ENCODE measurements at regions not wholly inside any gene's neighbourhood (a gene's known extent, or its start where the extent isn't known, plus 50 kb on each side); places are given as distances from the start of the nearest gene placed in this dataset.
"Not testable (repeated sequence)": the region's sequence is repeated elsewhere in the genome, so short reads cannot be mapped to it uniquely, and the experiment has no call there.

DNA sequence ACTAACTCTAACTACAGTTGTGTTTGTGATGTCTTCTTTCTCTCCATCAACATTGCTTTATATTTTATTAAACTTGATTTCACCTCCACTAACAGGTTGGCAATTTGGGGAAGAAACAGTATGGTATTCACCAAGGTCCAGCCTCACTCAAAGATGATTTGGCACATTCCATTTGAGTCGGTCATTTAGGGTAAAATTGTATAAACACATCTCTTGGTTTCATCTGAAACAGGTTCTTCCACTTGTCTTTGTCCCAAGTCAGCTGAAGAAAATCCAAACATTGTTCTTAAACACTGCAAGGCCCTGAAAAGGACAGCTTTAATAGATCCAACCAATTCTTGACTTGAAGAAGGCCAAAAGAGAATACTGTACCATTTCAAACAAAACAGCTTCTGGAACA, 104.9 kb upstream of the NT5E start:
- ATAC-seq (ENCODE audit: insufficient read depth, low FRiP score), result no peak
- Histone ChIP-seq H3K9me3 (ENCODE audit: control insufficient read depth in 4 of 4, insufficient read depth in 3 of 4, low read length in 3 of 4) (no peaks in the 10 kb centered on the region), H3K27ac (ENCODE audit: low read depth in 1 of 2, low read length in 1 of 2) (no peak overlapping the region), H3K4me3 (no peak overlapping the region), H3K9ac (ENCODE audit: insufficient read depth in 1 of 2, low read length in 2 of 2) (no peak overlapping the region), H3K27me3 (ENCODE audit: control insufficient read depth in 3 of 3, insufficient read depth in 3 of 3, low read length in 2 of 3) (no peaks in the 10 kb centered on the region), H3K4me1 (ENCODE audit: control insufficient read depth in 5 of 5, insufficient read depth in 5 of 5, low read length in 5 of 5) (no peaks in the 10 kb centered on the region), H3K36me3 (ENCODE audit: control insufficient read depth in 4 of 4, insufficient read depth in 4 of 4, low read length in 4 of 4) (no peaks in the 10 kb centered on the region)
- peak in 2 of 3 donors; percentile 11 to 42 for DNase-seq
- TF ChIP-seq, protein P1, sequence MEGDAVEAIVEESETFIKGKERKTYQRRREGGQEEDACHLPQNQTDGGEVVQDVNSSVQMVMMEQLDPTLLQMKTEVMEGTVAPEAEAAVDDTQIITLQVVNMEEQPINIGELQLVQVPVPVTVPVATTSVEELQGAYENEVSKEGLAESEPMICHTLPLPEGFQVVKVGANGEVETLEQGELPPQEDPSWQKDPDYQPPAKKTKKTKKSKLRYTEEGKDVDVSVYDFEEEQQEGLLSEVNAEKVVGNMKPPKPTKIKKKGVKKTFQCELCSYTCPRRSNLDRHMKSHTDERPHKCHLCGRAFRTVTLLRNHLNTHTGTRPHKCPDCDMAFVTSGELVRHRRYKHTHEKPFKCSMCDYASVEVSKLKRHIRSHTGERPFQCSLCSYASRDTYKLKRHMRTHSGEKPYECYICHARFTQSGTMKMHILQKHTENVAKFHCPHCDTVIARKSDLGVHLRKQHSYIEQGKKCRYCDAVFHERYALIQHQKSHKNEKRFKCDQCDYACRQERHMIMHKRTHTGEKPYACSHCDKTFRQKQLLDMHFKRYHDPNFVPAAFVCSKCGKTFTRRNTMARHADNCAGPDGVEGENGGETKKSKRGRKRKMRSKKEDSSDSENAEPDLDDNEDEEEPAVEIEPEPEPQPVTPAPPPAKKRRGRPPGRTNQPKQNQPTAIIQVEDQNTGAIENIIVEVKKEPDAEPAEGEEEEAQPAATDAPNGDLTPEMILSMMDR (IDR thresholded peaks at IDR 0.05; ENCODE audit: control extremely low read depth, extremely low read depth), result no peak
- WGBS, 2 donors, result 51 to 62% methylated on average over 1 of the region's 1 CpG

DNA sequence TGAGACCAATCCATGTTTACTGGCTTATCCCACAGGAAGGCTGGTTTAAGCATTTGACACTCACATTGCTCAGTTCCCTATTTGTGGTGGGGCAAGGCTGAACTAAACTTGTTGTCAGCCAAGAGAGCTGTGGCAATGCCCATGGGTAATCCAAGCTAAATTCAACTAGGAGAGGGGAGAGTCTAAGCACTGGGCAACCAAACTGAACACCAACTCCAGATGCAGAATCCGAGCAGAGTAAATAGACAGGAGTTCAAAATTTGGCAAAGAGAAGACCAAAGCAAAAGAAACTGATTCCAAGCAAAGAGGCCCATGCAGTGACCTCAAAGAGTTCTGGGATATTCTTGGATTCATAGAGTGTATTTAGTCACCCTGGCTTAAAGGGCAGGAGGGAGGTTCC, 106.5 kb upstream of the NT5E start:
- DNase-seq (no peak), ATAC-seq (ENCODE audit: insufficient read depth, low FRiP score) (no peak)
- Histone ChIP-seq H3K9me3 (ENCODE audit: control insufficient read depth in 4 of 4, insufficient read depth in 3 of 4, low read length in 3 of 4) (no peaks in the 10 kb centered on the region), H3K9ac (ENCODE audit: insufficient read depth in 1 of 2, low read length in 2 of 2) (no peak overlapping the region), H3K27ac (ENCODE audit: low read depth in 1 of 2, low read length in 1 of 2) (no peak overlapping the region), H3K4me1 (ENCODE audit: control insufficient read depth in 5 of 5, insufficient read depth in 5 of 5, low read length in 5 of 5) (no peaks in the 10 kb centered on the region), H3K27me3 (ENCODE audit: control insufficient read depth in 3 of 3, insufficient read depth in 3 of 3, low read length in 2 of 3) (no peaks in the 10 kb centered on the region), H3K36me3 (ENCODE audit: control insufficient read depth in 4 of 4, insufficient read depth in 4 of 4, low read length in 4 of 4) (no peaks in the 10 kb centered on the region), H3K4me3 (no peak overlapping the region)
- TF ChIP-seq, protein P1 (IDR thresholded peaks at IDR 0.05; ENCODE audit: control extremely low read depth, extremely low read depth), result no peak
- WGBS, 2 donors, result 74 to 83% methylated on average over 1 of the region's 1 CpG

DNA sequence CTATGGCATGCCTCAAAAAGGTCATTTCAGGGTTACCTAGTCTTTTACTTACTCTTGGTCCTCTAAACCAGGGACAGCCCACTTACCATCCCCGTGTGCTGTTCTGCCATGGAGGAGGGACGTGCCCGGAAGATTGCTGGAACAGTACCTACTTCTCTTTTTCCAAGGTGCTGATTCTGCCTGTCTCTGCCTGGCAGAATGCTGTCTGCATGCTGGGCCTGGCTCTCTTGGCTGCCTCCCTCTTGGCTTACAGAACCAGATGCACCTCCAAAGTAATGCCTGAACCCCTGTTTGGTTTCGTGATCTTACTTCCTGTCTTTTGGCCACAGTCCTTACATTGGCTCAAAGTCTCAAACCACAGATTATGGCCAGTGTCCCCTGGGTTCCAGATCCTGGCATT, 120.7 kb upstream of the NT5E start:
- H3K27me3 ChIP-seq (ENCODE audit: control insufficient read depth in 3 of 3, insufficient read depth in 3 of 3, low read length in 2 of 3), result no peaks in the 10 kb centered on the region
- no peaks in the 10 kb centered on the region for H3K9me3 ChIP-seq (ENCODE audit: control insufficient read depth in 4 of 4, insufficient read depth in 3 of 4, low read length in 3 of 4)
- DNase-seq (no peak), ATAC-seq (ENCODE audit: insufficient read depth, low FRiP score) (no peak)
- WGBS, 2 donors, result 80 to 81% methylated on average over 4 of the region's 4 CpGs
- no peak overlapping the region for H3K4me3 ChIP-seq
- H3K36me3 ChIP-seq (ENCODE audit: control insufficient read depth in 4 of 4, insufficient read depth in 4 of 4, low read length in 4 of 4), result no peaks in the 10 kb centered on the region
- no peak overlapping the region for H3K9ac ChIP-seq (ENCODE audit: insufficient read depth in 1 of 2, low read length in 2 of 2)
- TF ChIP-seq, protein P1 (IDR thresholded peaks at IDR 0.05; ENCODE audit: control extremely low read depth, extremely low read depth), result no peak
- no peaks in the 10 kb centered on the region for H3K4me1 ChIP-seq (ENCODE audit: control insufficient read depth in 5 of 5, insufficient read depth in 5 of 5, low read length in 5 of 5)
- no peak overlapping the region for H3K27ac ChIP-seq (ENCODE audit: low read depth in 1 of 2, low read length in 1 of 2)

DNA sequence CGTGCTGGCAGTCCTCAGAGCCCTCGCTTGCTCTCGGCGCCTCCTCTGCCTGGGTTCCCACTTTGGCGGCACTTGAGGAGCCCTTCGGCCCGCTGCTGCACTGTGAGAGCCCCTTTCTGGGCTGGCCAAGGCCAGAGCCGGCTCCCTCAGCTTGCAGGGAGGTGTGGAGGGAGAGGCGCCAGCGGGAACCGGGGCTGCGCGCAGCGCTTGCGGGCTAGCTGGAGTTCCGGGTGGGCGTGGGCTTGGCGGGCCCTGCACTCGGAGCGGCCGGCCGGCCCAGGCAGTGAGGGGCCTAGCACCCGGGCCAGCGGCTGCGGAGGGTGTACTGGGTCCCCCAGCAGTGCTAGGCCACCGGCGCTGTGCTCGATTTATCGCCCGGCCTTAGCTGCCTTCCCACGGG, 124.1 kb upstream of the NT5E start:
- not testable (repeated sequence) for ATAC-seq (ENCODE audit: insufficient read depth, low FRiP score); H3K9me3 ChIP-seq (ENCODE audit: control insufficient read depth in 4 of 4, insufficient read depth in 3 of 4, low read length in 3 of 4); H3K4me1 ChIP-seq (ENCODE audit: control insufficient read depth in 5 of 5, insufficient read depth in 5 of 5, low read length in 5 of 5); DNase-seq; H3K27ac ChIP-seq (ENCODE audit: low read depth in 1 of 2, low read length in 1 of 2); H3K36me3 ChIP-seq (ENCODE audit: control insufficient read depth in 4 of 4, insufficient read depth in 4 of 4, low read length in 4 of 4); H3K9ac ChIP-seq (ENCODE audit: insufficient read depth in 1 of 2, low read length in 2 of 2); H3K27me3 ChIP-seq (ENCODE audit: control insufficient read depth in 3 of 3, insufficient read depth in 3 of 3, low read length in 2 of 3); H3K4me3 ChIP-seq
- 91 to 96% methylated on average over 20 to 31 of the region's 31 CpGs for WGBS, 2 donors

Data from lung (tissue), 11 donors.